ENCODE measurements at regions not wholly inside any gene's neighbourhood (a gene's known extent, or its start where the extent isn't known, plus 50 kb on each side); places are given as distances from the start of the nearest gene placed in this dataset.
"Not testable (repeated sequence)": the region's sequence is repeated elsewhere in the genome, so short reads cannot be mapped to it uniquely, and the experiment has no call there.

DNA sequence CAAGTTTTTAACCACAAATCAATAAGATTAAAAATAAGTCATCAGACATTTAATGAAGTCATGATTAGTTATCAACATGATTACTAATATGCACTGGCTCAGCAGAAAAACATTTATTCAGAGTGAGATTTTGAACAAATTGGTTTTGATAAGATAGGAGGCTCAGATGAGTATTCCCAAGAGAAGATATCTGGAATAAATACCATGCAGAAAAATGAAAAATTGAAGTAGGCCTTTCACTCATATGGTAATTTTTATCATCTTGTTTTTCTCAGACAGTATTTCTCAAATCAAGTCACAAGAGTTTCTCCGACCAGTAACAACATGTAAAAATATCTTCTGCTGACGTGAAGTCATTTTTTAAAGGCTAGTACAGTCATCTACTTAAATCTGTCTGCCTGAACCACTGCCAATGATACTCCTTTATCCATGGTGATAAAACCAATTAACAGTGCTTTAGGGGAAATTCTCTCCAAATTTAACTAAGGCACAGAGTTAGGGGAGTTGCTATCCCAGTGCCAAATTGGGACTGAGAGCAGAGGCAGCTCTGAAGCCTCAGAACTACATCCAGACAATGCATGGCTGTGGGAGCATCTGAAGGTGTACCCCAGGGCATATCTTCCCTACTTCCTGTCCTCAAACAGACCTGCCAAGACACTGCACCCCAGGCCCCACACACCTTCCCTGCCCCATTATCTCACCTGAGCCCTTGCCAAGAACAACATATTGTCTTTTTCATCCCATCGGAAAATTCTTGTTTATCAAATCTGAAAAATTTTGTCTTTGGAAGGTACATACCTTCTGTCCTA lies 105.5 kb upstream of the TSLP start:
- Histone ChIP-seq H3K9me3 (no peaks in the 10 kb centered on the region), H3K4me1 (no peaks in the 10 kb centered on the region), H3K36me3 (no peaks in the 10 kb centered on the region), H3K4me3 (no peak overlapping the region), H3K27ac (no peak overlapping the region), H3K27me3 (no peaks in the 10 kb centered on the region)
- DNase-seq (ENCODE audit: low spot score): no peak
- TF ChIP-seq, protein P1, sequence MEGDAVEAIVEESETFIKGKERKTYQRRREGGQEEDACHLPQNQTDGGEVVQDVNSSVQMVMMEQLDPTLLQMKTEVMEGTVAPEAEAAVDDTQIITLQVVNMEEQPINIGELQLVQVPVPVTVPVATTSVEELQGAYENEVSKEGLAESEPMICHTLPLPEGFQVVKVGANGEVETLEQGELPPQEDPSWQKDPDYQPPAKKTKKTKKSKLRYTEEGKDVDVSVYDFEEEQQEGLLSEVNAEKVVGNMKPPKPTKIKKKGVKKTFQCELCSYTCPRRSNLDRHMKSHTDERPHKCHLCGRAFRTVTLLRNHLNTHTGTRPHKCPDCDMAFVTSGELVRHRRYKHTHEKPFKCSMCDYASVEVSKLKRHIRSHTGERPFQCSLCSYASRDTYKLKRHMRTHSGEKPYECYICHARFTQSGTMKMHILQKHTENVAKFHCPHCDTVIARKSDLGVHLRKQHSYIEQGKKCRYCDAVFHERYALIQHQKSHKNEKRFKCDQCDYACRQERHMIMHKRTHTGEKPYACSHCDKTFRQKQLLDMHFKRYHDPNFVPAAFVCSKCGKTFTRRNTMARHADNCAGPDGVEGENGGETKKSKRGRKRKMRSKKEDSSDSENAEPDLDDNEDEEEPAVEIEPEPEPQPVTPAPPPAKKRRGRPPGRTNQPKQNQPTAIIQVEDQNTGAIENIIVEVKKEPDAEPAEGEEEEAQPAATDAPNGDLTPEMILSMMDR (IDR thresholded peaks at IDR 0.05): no peak

DNA sequence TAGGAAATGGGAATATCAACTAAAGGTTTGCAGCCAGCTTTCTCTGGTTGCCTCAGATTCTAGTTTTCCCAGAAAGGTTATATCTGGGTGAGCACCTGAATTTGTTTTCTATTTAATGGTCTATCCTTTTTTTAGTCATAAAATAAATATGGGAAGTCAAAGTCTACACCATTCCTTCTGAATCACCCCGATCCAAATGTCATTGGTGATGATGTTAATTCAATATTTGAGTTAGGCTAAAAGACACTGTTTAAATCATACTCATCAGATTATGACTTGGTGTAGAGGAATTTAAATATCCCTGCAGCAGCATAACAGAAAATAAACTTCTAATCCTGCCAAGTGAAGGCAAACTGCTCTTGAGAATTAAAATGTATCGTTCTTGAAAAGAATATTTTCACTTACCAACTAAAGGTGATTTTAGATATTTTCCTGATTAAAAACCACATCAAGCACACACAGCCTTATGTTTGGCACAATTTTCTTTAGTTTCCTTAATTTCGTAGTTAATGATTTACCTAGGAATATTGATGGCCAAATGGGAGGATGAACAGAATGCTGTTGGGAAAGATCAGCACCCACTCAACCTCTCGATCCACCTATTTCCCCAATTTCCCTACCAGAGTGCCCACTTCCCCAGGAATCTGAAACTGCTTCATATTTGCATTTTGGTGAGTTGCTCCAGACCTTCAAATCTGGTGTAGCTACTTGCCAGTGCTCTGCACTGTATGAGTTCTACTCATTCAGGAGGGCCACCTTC lies 103.1 kb upstream of the TSLP start:
- Histone ChIP-seq H3K9me3 (no peaks in the 10 kb centered on the region), H3K27ac (no peak overlapping the region), H3K4me3 (no peak overlapping the region), H3K27me3 (no peaks in the 10 kb centered on the region), H3K4me1 (no peaks in the 10 kb centered on the region), H3K36me3 (no peaks in the 10 kb centered on the region)
- no peak for DNase-seq (ENCODE audit: low spot score)
- TF ChIP-seq, protein P1 (IDR thresholded peaks at IDR 0.05): no peak

DNA sequence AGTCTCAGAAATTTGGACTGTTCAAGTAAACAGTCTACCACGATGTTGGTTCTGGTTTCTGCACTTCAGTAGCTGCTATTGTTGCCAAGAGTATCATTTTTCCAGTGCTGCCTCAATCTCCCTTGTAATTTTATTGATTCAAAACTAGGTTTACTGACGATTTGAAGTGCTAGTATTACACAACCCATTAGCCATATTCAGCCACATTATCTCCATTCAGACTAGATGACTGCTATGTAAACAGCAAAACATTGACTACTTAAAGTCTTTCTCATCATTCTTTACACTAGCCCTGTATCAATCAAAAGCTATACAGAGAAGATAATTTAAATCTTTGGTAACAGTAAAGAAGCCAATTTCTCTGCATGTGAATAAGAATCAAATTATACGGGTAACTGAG lies 102.0 kb upstream of the TSLP start:
- H3K9me3 ChIP-seq: no peaks in the 10 kb centered on the region
- no peaks in the 10 kb centered on the region for H3K27me3 ChIP-seq
- TF ChIP-seq, protein P1 (IDR thresholded peaks at IDR 0.05): no peak
- no peaks in the 10 kb centered on the region for H3K4me1 ChIP-seq
- no peaks in the 10 kb centered on the region for H3K36me3 ChIP-seq
- no peak overlapping the region for H3K27ac ChIP-seq
- H3K4me3 ChIP-seq: no peak overlapping the region
- DNase-seq (ENCODE audit: low spot score): no peak

DNA sequence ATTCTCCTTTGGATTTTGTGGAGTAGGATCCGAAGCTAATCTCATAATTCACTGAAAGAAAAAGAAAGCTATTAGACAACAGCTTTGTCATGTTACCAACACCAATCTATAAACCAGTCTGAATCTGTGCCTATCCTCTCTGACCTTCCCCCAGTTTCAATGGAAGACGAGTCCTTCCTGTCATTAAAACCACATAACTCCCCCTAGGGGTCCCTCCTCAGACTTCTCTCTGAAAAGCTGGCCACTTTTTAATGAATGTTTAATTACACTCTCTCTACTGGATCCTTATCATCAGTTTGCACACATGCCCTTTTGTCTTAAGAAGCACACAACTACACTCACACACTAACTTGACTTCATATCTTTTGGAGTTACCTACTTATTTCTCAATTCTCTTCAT lies 98.0 kb upstream of the TSLP start:
- Histone ChIP-seq H3K9me3 (no peaks in the 10 kb centered on the region), H3K36me3 (no peaks in the 10 kb centered on the region), H3K4me1 (no peaks in the 10 kb centered on the region), H3K27me3 (no peaks in the 10 kb centered on the region), H3K27ac (no peak overlapping the region), H3K4me3 (no peak overlapping the region)
- TF ChIP-seq, protein P1 (IDR thresholded peaks at IDR 0.05): no peak
- DNase-seq (ENCODE audit: low spot score): no peak

DNA sequence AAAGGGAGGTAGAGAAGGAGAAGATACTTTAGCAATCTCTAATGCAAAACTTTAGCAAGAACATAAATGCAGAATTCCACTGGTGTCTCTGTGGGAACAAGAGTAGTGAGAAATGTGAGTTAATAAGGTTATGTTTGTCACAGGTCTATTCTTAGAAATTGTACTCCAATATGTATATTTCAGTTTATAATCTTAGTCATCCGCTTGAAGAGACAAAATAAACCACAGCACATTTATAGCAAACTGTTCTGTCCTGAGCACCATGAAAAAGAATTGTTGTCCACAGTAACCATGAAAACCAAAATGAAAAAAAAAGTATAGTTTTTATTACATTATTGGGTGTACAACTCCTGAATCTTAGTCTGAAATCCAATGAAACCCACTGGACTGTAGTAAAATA lies 93.6 kb upstream of the TSLP start:
- H3K4me3 ChIP-seq: no peak overlapping the region
- TF ChIP-seq, protein P1 (IDR thresholded peaks at IDR 0.05): no peak
- no peak for DNase-seq (ENCODE audit: low spot score)
- H3K9me3 ChIP-seq: peaks cover 0 to 10% of the 10 kb centered on the region in 2 donors
- H3K4me1 ChIP-seq: no peaks in the 10 kb centered on the region
- no peak overlapping the region for H3K27ac ChIP-seq
- H3K36me3 ChIP-seq: no peaks in the 10 kb centered on the region
- H3K27me3 ChIP-seq: no peaks in the 10 kb centered on the region

DNA sequence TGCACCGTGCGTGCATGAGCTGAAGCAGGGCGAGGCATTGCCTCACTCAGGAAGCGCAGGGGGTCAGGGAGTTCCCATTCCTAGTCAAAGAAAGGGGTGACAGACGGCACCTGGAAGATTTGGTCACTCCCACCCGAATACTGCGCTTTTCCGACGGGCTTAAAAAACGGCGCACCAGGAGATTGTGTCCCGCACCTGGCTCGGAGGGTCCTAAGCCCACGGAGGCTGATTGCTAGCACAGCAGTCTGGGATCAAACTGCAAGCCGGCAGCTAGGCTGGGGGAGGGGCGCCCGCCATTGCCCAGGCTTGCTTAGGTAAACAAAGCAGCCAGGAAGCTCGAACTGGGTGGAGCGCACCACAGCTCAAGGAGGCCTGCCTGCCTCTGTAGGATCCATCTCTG lies 85.6 kb upstream of the TSLP start:
- not testable (repeated sequence) for H3K9me3 ChIP-seq; H3K4me3 ChIP-seq; H3K27me3 ChIP-seq; H3K4me1 ChIP-seq; DNase-seq (ENCODE audit: low spot score); H3K27ac ChIP-seq; H3K36me3 ChIP-seq

DNA sequence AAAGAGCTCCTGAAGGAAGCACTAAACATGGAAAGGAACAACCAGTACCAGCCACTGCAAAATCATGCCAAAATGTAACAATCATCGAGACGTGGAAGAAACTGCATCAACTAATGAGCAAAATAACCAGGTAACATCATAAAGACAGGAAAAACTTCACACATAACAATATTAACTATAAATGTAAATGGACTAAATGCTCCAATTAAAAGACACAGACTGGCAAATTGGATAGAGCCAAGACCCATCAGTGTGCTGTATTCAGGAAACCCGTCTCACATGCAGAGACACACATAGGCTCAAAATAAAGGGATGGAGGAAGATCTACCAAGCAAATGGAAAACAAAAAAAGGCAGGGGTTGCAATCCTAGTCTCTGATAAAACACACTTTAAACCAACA lies 83.9 kb upstream of the TSLP start:
- not testable (repeated sequence) for H3K4me3 ChIP-seq; H3K4me1 ChIP-seq; H3K9me3 ChIP-seq; H3K27ac ChIP-seq; H3K36me3 ChIP-seq; H3K27me3 ChIP-seq; DNase-seq (ENCODE audit: low spot score)

All from right atrium auricular region (tissue), 2 donors.